BLaER1 (cell line): ENCODE measurements at regions not wholly inside any gene's neighbourhood (a gene's known extent, or its start where the extent isn't known, plus 50 kb on each side); places are given as distances from the start of the nearest gene placed in this dataset.
"Not testable (repeated sequence)": the region's sequence is repeated elsewhere in the genome, so short reads cannot be mapped to it uniquely, and the experiment has no call there.

Experiments used
- H3K27ac ChIP-seq: shearing (Covaris generic); formaldehyde crosslinking; 2 replicates; pipeline ENCODE4 v1.8.1; 2022
- H3K27me3 ChIP-seq: shearing (Covaris generic); formaldehyde crosslinking; 2 replicates; pipeline ENCODE4 v1.8.1; 2022
- H3K36me3 ChIP-seq: shearing (Covaris generic); formaldehyde crosslinking; 2 replicates; pipeline ENCODE4 v1.8.1; 2022
- H3K4me1 ChIP-seq: shearing (Covaris generic); formaldehyde crosslinking; 2 replicates; pipeline ENCODE4 v1.8.1; 2022
- H3K4me2 ChIP-seq: shearing (Covaris generic); formaldehyde crosslinking; 2 replicates; pipeline ENCODE4 v1.8.1; 2022
- H3K4me3 ChIP-seq: shearing (Covaris generic); formaldehyde crosslinking; 2 replicates; pipeline ENCODE4 v1.8.1; 2022
- H3K9ac ChIP-seq: shearing (Covaris generic); formaldehyde crosslinking; 2 replicates; pipeline ENCODE4 v1.8.1; 2022
- H3K9me3 ChIP-seq: shearing (Covaris generic); formaldehyde crosslinking; 2 replicates; pipeline ENCODE4 v1.8.1; 2022
- H4K20me1 ChIP-seq: shearing (Covaris generic); formaldehyde crosslinking; 2 replicates; pipeline ENCODE4 v1.8.1; 2022
- Cebpa-rat ChIP-seq: shearing (Covaris generic); IDR thresholded peaks from 2 replicates; pipeline ENCODE4 v1.8.1; 2022

GRCh38 chr3:147130461-147130860, 275.9 kb downstream of the ZIC4 start:
- H3K4me2 ChIP-seq = no peak overlapping the region
- TF ChIP-seq Cebpa-rat = no peak
- H3K4me1 ChIP-seq = no peaks in the 10 kb centered on the region
- H3K27ac ChIP-seq = no peak overlapping the region
- H3K9ac ChIP-seq = no peak overlapping the region
- H3K9me3 ChIP-seq = 0 out of 2 replicates have a peak, but pooled peaks cover 5% of the 10 kb centered on the region
- H3K27me3 ChIP-seq = no peaks in the 10 kb centered on the region
- H3K4me3 ChIP-seq = no peak overlapping the region
- no peaks in the 10 kb centered on the region for H3K36me3 ChIP-seq
- no peaks in the 10 kb centered on the region for H4K20me1 ChIP-seq

GRCh38 chr3:147129665-147130064, 276.7 kb downstream of the ZIC4 start:
- TF ChIP-seq Cebpa-rat = no peak
- Histone ChIP-seq H3K9me3 (no peaks in the 10 kb centered on the region), H3K4me1 (no peaks in the 10 kb centered on the region), H3K4me3 (no peak overlapping the region), H3K9ac (no peak overlapping the region), H3K27me3 (no peaks in the 10 kb centered on the region), H3K4me2 (no peak overlapping the region), H3K36me3 (no peaks in the 10 kb centered on the region), H3K27ac (no peak overlapping the region), H4K20me1 (no peaks in the 10 kb centered on the region)

GRCh38 chr3:147122350-147122749, 284.0 kb downstream of the ZIC4 start:
- no peaks in the 10 kb centered on the region for H4K20me1 ChIP-seq
- no peak overlapping the region for H3K27ac ChIP-seq
- no peak overlapping the region for H3K9ac ChIP-seq
- H3K4me2 ChIP-seq = no peak overlapping the region
- no peak overlapping the region for H3K4me3 ChIP-seq
- no peaks in the 10 kb centered on the region for H3K27me3 ChIP-seq
- no peaks in the 10 kb centered on the region for H3K4me1 ChIP-seq
- no peak for TF ChIP-seq Cebpa-rat
- H3K36me3 ChIP-seq = no peaks in the 10 kb centered on the region
- H3K9me3 ChIP-seq = no peaks in the 10 kb centered on the region

GRCh38 chr3:147119989-147120388, 286.4 kb downstream of the ZIC4 start:
- Histone ChIP-seq H3K9ac (no peak overlapping the region), H3K4me3 (no peak overlapping the region), H3K27ac (no peak overlapping the region), H3K36me3 (no peaks in the 10 kb centered on the region), H3K27me3 (no peaks in the 10 kb centered on the region), H3K4me2 (no peak overlapping the region), H3K9me3 (no peaks in the 10 kb centered on the region), H3K4me1 (no peaks in the 10 kb centered on the region), H4K20me1 (no peaks in the 10 kb centered on the region)
- no peak for TF ChIP-seq Cebpa-rat

- no peak for TF ChIP-seq Cebpa-rat
- no peaks in the 10 kb centered on the region for H3K36me3 ChIP-seq
Measured at GRCh38 chr3:147119346-147119745, 287.0 kb downstream of the ZIC4 start.

GRCh38 chr3:147118611-147119010, 287.7 kb downstream of the ZIC4 start:
- Histone ChIP-seq H3K27me3 (no peaks in the 10 kb centered on the region), H3K27ac (no peak overlapping the region), H3K9ac (no peak overlapping the region), H3K4me2 (no peak overlapping the region), H3K4me3 (no peak overlapping the region), H3K36me3 (no peaks in the 10 kb centered on the region), H3K9me3 (no peaks in the 10 kb centered on the region), H4K20me1 (no peaks in the 10 kb centered on the region), H3K4me1 (no peaks in the 10 kb centered on the region)
- no peak for TF ChIP-seq Cebpa-rat

More at GRCh38 chr3:147119346-147119745, 287.0 kb downstream of the ZIC4 start:
- H4K20me1 ChIP-seq = no peaks in the 10 kb centered on the region
- H3K4me2 ChIP-seq = no peak overlapping the region
- no peaks in the 10 kb centered on the region for H3K27me3 ChIP-seq
- H3K4me3 ChIP-seq = no peak overlapping the region
- no peak overlapping the region for H3K9ac ChIP-seq
- H3K9me3 ChIP-seq = no peaks in the 10 kb centered on the region
- H3K4me1 ChIP-seq = no peaks in the 10 kb centered on the region
- H3K27ac ChIP-seq = no peak overlapping the region

GRCh38 chr3:147117631-147118030, 288.7 kb downstream of the ZIC4 start:
- H4K20me1 ChIP-seq = no peaks in the 10 kb centered on the region
- H3K4me2 ChIP-seq = no peak overlapping the region
- H3K4me1 ChIP-seq = no peaks in the 10 kb centered on the region
- H3K27ac ChIP-seq = no peak overlapping the region
- no peaks in the 10 kb centered on the region for H3K36me3 ChIP-seq
- no peak overlapping the region for H3K9ac ChIP-seq
- TF ChIP-seq Cebpa-rat = no peak
- no peaks in the 10 kb centered on the region for H3K27me3 ChIP-seq
- H3K4me3 ChIP-seq = no peak overlapping the region
- no peaks in the 10 kb centered on the region for H3K9me3 ChIP-seq

GRCh38 chr3:147113293-147114044, 292.9 kb downstream of the ZIC4 start:
- H3K4me3 ChIP-seq = no peak overlapping the region
- H3K4me1 ChIP-seq = no peaks in the 10 kb centered on the region
- H4K20me1 ChIP-seq = no peaks in the 10 kb centered on the region
- no peaks in the 10 kb centered on the region for H3K36me3 ChIP-seq
- no peak overlapping the region for H3K9ac ChIP-seq
- no peak overlapping the region for H3K27ac ChIP-seq
- H3K27me3 ChIP-seq = no peaks in the 10 kb centered on the region
- H3K9me3 ChIP-seq = no peaks in the 10 kb centered on the region
- no peak for TF ChIP-seq Cebpa-rat
- no peak overlapping the region for H3K4me2 ChIP-seq

- Histone ChIP-seq H3K27ac (no peak overlapping the region), H3K4me3 (no peak overlapping the region), H3K9me3 (no peaks in the 10 kb centered on the region; the same call in 1 of the 2 replicates), H3K36me3 (no peaks in the 10 kb centered on the region), H4K20me1 (no peaks in the 10 kb centered on the region), H3K4me2 (no peak overlapping the region), H3K27me3 (no peaks in the 10 kb centered on the region), H3K4me1 (no peaks in the 10 kb centered on the region), H3K9ac (no peak overlapping the region)
- TF ChIP-seq Cebpa-rat = no peak
Measured at GRCh38 chr3:147099076-147099475, 307.3 kb downstream of the ZIC4 start.

GRCh38 chr3:147090461-147090860, 315.9 kb downstream of the ZIC4 start:
- Histone ChIP-seq H3K9me3 (no peaks in the 10 kb centered on the region), H3K4me1 (no peaks in the 10 kb centered on the region), H4K20me1 (no peaks in the 10 kb centered on the region), H3K9ac (no peak overlapping the region), H3K27me3 (no peaks in the 10 kb centered on the region), H3K4me2 (no peak overlapping the region), H3K4me3 (no peak overlapping the region), H3K27ac (no peak overlapping the region), H3K36me3 (no peaks in the 10 kb centered on the region)
- TF ChIP-seq Cebpa-rat = no peak

- H3K27me3 ChIP-seq = no peaks in the 10 kb centered on the region
- no peak overlapping the region for H3K4me2 ChIP-seq
- no peaks in the 10 kb centered on the region for H3K4me1 ChIP-seq
- no peak overlapping the region for H3K4me3 ChIP-seq
- H3K36me3 ChIP-seq = no peaks in the 10 kb centered on the region
- H4K20me1 ChIP-seq = no peaks in the 10 kb centered on the region
- no peaks in the 10 kb centered on the region for H3K9me3 ChIP-seq
- no peak for TF ChIP-seq Cebpa-rat
- H3K27ac ChIP-seq = no peak overlapping the region
- no peak overlapping the region for H3K9ac ChIP-seq
Measured at GRCh38 chr3:147089286-147089685, 317.1 kb downstream of the ZIC4 start.

GRCh38 chr3:147059500-147059899, 346.8 kb downstream of the ZIC4 start:
- H3K9ac ChIP-seq, H4K20me1 ChIP-seq, H3K4me2 ChIP-seq, H3K9me3 ChIP-seq, H3K36me3 ChIP-seq, H3K4me1 ChIP-seq, H3K27me3 ChIP-seq, H3K4me3 ChIP-seq, H3K27ac ChIP-seq: not testable (repeated sequence)
